Right atrium auricular region (tissue), 2 donors: ENCODE measurements at regions not wholly inside any gene's neighbourhood (a gene's known extent, or its start where the extent isn't known, plus 50 kb on each side); places are given as distances from the start of the nearest gene placed in this dataset.
"Not testable (repeated sequence)": the region's sequence is repeated elsewhere in the genome, so short reads cannot be mapped to it uniquely, and the experiment has no call there.

Experiments used
- DNase-seq: peaks from one replicate; pipeline ENCODE4 v3.0.0-alpha.2; 2019; ENCODE audit warnings: low spot score
- H3K27ac ChIP-seq, 2 donors: fragments of 200-600 bp; sonication (generic); 1 replicate in 1 of 2; 2 replicates in 1 of 2; pipeline ENCODE4 v1.5.1; 2016 to 2019
- H3K27me3 ChIP-seq, 2 donors: fragments of 200-600 bp; sonication (generic); one replicate each; pipeline versions ENCODE4 v1.5.1 to v1.6.0; 2017 to 2019
- H3K36me3 ChIP-seq: fragments of 200-600 bp; sonication (generic); one replicate; pipeline ENCODE4 v1.5.1; 2016
- H3K4me1 ChIP-seq, 2 donors: fragments of 200-600 bp; sonication (generic); one replicate each; pipeline versions ENCODE4 v1.5.1 to v1.6.0; 2017 to 2019
- H3K4me3 ChIP-seq, 2 donors: fragments of 200-600 bp; sonication (generic); 1 replicate in 1 of 2; 2 replicates in 1 of 2; pipeline ENCODE4 v1.5.1; 2017 to 2019; ENCODE audit warnings: mild to moderate bottlenecking in 1 of 2, moderate library complexity in 1 of 2
- H3K9me3 ChIP-seq, 2 donors: fragments of 200-600 bp; sonication (generic); one replicate each; pipeline ENCODE4 v1.5.1; 2019
- TF ChIP-seq, protein P1 (sequence below), 2 donors: fragments of 200-600 bp; sonication (generic); IDR thresholded peaks; one replicate each; pipeline ENCODE4 v1.5.1; 2019; ENCODE audit warnings: antibody characterized with exemption in 2 of 2

GRCh38 chr12:72889791-72890190, 617.6 kb downstream of the TRHDE start:
- no peaks in the 10 kb centered on the region for H3K36me3 ChIP-seq
- H3K4me3 ChIP-seq, result no peak overlapping the region
- no peaks in the 10 kb centered on the region for H3K27me3 ChIP-seq
- H3K27ac ChIP-seq, result no peak overlapping the region
- H3K9me3 ChIP-seq, result no peaks in the 10 kb centered on the region
- H3K4me1 ChIP-seq, result no peaks in the 10 kb centered on the region
- DNase-seq, result no peak
- TF ChIP-seq, protein P1, sequence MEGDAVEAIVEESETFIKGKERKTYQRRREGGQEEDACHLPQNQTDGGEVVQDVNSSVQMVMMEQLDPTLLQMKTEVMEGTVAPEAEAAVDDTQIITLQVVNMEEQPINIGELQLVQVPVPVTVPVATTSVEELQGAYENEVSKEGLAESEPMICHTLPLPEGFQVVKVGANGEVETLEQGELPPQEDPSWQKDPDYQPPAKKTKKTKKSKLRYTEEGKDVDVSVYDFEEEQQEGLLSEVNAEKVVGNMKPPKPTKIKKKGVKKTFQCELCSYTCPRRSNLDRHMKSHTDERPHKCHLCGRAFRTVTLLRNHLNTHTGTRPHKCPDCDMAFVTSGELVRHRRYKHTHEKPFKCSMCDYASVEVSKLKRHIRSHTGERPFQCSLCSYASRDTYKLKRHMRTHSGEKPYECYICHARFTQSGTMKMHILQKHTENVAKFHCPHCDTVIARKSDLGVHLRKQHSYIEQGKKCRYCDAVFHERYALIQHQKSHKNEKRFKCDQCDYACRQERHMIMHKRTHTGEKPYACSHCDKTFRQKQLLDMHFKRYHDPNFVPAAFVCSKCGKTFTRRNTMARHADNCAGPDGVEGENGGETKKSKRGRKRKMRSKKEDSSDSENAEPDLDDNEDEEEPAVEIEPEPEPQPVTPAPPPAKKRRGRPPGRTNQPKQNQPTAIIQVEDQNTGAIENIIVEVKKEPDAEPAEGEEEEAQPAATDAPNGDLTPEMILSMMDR (IDR thresholded peaks at IDR 0.05), result no peak

- H3K27ac ChIP-seq, result no peak overlapping the region
- no peaks in the 10 kb centered on the region for H3K36me3 ChIP-seq
- H3K27me3 ChIP-seq, result no peaks in the 10 kb centered on the region
- H3K4me1 ChIP-seq, result no peaks in the 10 kb centered on the region
- DNase-seq, result no peak
- H3K9me3 ChIP-seq, result no peaks in the 10 kb centered on the region
- H3K4me3 ChIP-seq, result no peak overlapping the region
- TF ChIP-seq, protein P1 (IDR thresholded peaks at IDR 0.05), result no peak
Observed at GRCh38 chr12:72901685-72902084, 629.5 kb downstream of the TRHDE start.

DNA sequence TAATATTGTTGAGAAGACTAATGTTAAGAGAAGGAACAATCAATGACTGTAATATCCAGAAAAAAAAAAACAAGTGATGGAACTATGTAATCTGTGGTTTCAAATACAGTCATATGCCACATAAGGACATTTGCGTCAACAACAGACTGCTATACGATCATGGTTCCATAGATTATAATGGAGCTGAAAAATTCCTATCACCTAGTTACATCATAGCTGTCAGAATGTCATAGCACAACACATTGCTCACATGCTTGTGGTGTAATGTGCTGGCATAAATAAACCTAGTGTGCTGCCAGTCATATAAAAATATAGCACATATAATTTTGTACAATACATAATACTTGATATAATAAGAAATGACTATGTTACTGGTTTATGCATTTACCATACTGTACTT, 653.5 kb downstream of the TRHDE start:
- Histone ChIP-seq H3K4me3 (no peak overlapping the region), H3K27me3 (no peaks in the 10 kb centered on the region), H3K36me3 (no peaks in the 10 kb centered on the region), H3K4me1 (no peaks in the 10 kb centered on the region), H3K9me3 (no peaks in the 10 kb centered on the region), H3K27ac (no peak overlapping the region)
- DNase-seq, result no peak
- TF ChIP-seq, protein P1 (IDR thresholded peaks at IDR 0.05), result no peak

DNA sequence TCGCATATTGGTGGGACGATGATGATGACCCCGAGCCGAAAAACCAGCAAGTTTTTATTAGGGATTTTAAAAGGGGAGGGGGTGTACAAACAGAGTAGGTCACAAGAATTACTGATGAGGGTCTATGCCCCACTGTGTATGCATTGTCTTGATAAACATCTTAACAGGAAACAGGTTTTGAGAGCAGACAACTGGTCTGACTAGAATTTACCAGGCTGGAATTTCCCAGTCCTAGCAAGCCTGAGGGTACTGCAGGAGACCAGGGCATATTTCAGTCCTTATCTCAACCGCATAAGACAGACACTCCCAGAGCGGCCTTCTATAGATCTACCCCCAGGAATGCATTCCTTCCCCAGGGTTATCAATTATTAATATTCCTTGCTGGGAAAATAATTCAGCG, 659.7 kb downstream of the TRHDE start:
- not testable (repeated sequence) for DNase-seq, H3K4me3 ChIP-seq

DNA sequence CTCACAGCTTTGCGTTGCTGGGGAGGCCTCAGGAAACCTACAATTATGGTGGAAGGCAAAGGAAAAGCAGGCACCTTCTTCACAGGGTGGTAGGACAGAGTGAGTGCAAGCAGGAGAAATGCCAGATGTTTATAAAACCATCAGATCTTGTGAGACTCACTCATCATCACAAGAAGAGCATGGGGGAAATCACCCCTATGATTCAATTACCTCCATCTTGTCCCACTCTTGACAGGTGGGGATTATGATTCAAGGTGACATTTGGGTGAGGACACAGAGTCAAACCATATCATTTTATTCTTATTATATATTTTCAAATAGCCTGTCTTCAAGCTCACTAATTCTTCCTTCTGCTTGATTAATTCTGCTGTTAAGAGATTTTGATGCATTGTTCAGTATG, 665.3 kb downstream of the TRHDE start:
- Histone ChIP-seq H3K4me1 (no peaks in the 10 kb centered on the region), H3K27me3 (no peaks in the 10 kb centered on the region), H3K4me3 (no peak overlapping the region), H3K36me3 (no peaks in the 10 kb centered on the region), H3K27ac (no peak overlapping the region), H3K9me3 (peaks cover 0 to 13% of the 10 kb centered on the region in 2 donors)
- DNase-seq, result no peak
- TF ChIP-seq, protein P1 (IDR thresholded peaks at IDR 0.05), result no peak

More for the DNA sequence above, 659.7 kb downstream of the TRHDE start:
- H3K27me3 ChIP-seq, H3K36me3 ChIP-seq, H3K4me1 ChIP-seq, H3K9me3 ChIP-seq, H3K27ac ChIP-seq: not testable (repeated sequence)

- Histone ChIP-seq H3K36me3 (no peaks in the 10 kb centered on the region), H3K4me1 (no peaks in the 10 kb centered on the region), H3K9me3 (no peaks in the 10 kb centered on the region), H3K27ac (no peak overlapping the region), H3K27me3 (no peaks in the 10 kb centered on the region), H3K4me3 (no peak overlapping the region)
- TF ChIP-seq, protein P1 (IDR thresholded peaks at IDR 0.05), result no peak
- DNase-seq, result no peak
Observed at GRCh38 chr12:72957454-72957853, 685.3 kb downstream of the TRHDE start.
